ENCODE measurements at regions not wholly inside any gene's neighbourhood (a gene's known extent, or its start where the extent isn't known, plus 50 kb on each side); places are given as distances from the start of the nearest gene placed in this dataset.
"Not testable (repeated sequence)": the region's sequence is repeated elsewhere in the genome, so short reads cannot be mapped to it uniquely, and the experiment has no call there.

DNA sequence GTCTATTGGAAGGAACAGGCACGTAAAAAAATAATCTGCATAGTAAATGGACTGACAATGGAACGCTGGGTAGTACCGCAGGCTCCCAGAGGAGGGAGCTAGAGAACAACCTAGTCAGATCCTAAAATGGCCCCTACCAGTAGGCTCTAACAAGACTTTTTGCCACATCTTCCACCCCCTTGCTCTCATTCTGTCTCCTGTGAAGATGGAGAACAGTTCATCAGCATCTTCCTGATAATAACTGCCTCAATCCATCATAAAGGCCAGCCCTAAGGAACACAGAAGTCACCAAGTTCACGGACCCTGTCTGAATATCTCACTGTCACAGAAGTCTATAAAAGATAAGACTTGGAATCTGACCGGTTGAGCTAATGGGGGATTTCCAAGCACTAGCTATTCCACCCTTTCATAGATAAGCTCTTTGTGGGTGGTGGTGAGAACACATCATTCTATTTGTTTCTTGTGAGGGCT, 133.4 kb downstream of the SLC1A3 start:
- DNase-seq (ENCODE audit: low read depth in 1 of 2, low spot score in 1 of 2): peak; percentile 30 to 44

DNA sequence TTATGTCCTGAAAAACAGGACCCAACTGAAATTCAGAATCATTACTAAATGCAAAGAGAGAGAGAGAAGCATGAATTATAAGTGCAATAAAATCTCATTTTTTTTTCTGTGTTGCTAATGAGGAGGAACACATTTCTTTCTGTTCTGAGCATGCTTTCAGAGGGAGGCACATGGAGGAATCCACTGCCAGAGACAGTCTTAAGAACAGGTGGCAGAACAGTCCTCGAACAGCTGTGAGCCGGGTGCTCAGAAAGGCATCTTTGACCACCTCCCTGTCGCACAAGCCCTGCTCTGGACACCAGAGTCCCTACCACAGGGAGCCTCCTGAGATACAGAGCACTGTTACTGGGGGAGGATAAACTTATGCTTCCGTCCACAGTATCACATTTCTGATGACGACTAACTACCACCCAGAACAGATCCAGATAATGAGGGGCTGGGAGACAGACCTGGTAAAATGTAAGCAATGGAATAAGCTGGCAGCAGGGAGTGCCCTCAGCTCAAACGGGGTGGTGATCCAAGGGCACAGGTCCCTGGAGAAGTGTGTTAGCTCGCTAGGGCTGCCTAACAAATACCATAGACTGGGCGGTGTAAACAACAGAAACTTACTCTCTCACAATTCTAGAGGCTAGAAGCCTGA, 134.0 kb downstream of the SLC1A3 start:
- DNase-seq (ENCODE audit: low read depth in 1 of 2, low spot score in 1 of 2): no peak

DNA sequence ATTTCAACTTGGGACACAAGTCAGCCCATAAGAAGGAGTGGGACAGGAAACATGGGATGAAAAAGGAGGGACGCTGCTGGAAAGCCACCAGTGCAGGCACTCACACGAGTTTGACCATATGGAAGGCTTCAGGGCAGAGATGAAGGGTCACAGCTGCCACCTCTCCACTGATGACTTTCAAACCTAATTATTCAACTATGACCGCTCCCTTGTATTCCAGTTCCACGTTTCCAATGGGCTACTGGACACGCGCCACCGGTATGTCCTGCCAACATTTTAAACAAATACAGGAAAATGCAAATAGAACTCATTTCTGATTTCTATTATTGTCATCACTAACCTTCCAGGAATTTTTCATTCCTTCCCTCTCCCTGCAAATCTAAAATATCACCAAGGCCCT, 134.7 kb downstream of the SLC1A3 start:
- no peak for DNase-seq (ENCODE audit: low read depth in 1 of 2, low spot score in 1 of 2)

DNA sequence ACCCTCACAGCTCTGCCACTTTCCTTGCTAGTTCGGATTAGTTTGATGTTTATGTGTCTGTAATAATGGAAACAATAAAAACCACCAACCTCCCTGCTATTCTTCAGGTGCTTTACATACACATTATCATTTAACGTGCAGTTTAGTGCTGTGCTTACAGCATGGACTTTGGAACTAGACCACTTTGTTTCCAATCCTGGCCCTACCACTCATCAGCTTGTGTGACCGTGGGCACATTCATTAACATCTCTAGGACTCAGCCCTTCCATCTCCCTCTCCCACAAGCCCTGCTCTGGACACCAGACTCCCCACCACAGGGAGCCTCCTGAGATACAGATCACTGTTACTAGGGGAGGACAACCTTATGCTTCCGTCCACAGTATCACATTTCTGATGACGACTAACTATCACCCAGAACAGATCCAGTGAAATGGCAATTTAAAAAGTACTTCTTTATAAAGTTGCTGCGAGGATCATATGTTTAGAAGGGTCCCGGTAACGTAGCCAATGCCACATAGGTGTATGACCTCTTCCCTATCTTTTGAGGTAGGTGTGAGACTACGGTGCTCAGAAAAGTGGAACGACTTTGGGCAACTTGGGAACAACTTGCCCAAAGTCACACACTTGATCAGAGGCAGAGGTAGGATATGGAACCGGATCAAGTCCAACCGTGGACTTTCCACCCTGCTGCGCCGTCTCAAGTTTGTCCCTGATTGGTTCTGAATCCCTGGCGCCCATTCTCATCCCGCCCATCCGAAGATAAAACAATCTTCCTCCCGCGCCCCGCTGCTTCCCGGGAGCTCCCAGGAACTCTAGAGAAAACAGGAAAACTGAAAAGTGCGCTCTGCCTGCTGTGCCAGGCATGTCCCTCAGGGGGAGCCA, 132.4 kb upstream of the NIPBL start:
- DNase-seq (ENCODE audit: low read depth in 1 of 2, low spot score in 1 of 2): no peak

DNA sequence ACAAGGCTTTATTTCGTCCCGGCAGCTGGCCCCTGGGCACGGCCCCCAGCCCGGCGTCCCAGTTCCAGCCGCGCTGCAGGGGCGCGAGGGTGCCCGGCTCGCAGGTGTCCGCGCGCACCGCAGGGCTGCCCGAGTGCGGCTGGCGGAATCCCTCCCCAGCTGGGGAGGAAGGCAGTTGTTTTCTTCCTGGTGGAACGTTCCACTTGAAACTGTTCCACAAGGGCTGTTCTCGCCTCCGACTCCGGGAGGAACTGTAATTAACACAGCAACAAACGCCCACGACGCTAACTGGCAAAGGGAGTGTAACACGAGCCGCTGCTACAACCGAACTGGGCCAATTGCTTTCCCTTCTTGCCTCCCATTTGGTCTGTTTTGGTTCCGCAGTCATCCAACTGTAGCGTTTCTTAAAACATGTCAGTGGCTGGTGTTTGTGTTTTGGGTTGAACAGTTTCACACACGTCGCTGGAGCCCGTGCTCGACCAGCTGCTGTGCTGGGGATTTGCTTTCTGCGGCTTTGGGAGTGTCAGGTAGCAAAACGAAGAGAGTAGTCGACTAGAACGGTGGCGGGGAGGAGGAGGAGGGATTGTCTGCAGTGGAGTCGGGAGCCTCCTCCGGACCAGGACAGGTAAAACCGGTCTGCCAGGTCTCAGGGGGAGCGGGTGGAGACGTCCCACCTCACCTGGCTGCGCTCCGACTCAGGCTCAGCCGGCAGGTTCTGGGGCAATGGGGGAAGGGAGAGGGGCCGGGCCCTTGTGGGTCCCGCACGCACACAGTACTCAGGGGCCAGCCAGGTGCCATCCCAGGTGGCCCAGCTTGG, 131.6 kb upstream of the NIPBL start:
- peak in 1 of 2 donors; percentile 4 for DNase-seq (ENCODE audit: low read depth in 1 of 2, low spot score in 1 of 2)

DNA sequence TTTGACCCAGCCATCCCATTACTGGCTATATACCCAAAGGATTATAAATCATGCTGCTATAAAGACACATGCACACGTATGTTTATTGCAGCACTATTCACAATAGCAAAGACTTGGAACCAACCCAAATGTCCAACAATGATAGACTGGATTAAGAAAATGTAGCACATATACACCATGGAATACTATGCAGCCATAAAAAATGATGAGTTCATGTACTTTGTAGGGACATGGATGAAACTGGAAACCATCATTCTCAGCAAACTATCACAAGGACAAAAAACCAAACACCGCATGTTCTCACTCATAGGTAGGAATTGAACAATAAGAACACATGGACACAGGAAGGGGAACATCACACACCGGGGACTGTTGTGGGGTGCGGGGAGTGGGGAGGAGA, 128.8 kb upstream of the NIPBL start:
- not testable (repeated sequence) for DNase-seq (ENCODE audit: low read depth in 1 of 2, low spot score in 1 of 2)

DNA sequence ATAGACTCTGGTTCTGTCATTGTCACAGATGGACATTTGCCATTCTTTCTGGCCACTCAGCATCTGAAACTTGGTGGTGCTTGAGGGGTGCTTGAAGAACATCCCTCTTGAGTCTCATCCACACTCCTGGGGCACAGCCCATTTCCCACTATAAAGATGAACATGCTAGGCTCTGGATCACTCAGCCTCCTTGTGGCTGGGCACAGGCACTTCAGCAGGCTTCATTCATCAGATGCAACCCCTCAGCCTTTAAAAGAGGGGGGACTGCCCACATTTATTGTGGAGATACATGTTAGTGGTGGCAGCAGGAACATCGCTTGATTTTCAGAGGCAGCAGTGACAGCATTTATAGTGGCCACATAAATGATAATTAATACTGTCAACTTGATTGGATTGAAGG, 124.7 kb upstream of the NIPBL start:
- no peak for DNase-seq (ENCODE audit: low read depth in 1 of 2, low spot score in 1 of 2)

DNA sequence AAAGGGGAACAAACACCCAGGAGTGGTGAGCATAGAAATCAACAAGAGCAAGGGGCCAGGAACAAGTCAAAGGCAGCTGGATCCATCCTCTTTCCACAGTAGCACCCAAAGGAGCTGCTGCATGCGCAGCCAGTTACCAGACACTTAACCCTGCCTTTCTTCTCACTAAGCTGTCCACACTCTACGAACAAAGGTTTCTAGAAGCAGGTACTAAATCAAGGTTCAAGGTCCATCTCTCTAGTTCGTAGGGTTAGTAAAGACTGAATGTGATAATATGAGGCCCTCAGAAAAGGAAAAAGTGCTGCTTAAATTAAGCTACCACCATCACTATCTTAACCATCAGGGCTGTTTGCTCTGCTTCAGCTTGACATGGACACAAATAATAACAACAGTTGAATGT, 121.2 kb upstream of the NIPBL start:
- DNase-seq (ENCODE audit: low read depth in 1 of 2, low spot score in 1 of 2): no peak

DNA sequence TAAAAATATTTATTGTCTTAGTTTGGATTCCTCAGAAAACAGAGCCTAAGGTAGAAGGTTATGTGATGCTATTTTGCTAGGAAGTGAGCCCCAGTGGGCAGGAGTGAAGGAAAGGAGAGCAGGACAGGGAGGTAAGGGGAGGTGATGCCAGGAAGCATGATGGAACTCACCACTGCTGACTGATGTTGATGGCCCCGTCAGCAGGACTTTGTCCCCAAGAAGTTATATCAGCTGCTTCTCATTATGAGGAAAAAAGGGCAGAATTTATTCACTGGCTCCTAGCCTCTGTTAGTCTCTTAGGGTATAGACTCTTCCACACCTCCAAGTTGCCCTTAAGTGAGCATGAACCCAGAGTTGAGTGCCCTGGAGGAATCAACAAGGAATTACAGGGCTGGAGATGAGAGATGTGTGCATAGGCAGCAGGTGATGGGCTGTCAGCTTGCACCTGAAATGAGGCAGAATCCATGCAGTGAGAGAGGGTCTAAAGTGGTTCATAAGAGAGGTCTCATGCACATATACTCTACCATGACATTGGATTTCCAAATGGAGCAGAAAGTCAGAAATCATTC, 120.6 kb upstream of the NIPBL start:
- DNase-seq (ENCODE audit: low read depth in 1 of 2, low spot score in 1 of 2): no peak

DNA sequence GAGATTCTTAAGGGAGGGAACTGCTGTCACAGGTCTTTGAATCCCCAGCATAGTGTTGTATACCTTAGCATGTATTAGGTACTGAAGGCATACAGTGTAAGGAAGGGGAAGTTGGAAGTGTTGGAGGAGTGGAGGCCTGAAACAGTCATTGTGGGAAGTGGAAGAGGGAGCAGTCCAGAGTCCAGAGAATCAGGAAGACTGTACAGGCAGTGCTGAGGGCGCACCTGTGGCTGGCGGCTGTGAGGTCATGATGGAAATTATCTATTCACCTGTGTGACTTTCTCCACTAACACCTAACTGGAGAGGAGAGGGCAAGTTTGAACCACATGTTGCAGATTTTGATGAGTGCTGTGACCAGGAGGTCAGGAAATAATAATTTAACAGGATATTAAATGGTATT, 119.7 kb upstream of the NIPBL start:
- DNase-seq (ENCODE audit: low read depth in 1 of 2, low spot score in 1 of 2): no peak

DNA sequence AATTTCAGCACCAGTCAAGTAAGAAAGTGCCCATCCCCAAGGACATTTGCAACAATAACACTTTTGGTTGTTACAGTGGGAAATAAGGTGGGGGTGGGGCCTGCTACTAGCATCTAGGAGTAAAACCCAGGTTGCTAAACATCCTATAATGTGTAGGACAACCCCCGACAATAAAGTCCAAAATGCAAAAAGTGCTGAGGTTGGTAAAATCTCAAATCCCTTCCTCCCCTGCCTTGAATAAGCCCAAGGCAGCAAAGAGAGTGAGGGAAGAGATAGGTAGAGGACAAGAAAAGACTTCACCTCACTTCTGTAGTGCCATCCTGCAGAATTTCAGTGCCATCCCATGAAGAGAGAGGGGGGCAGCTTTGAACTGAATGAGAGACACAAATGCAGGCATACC, 117.5 kb upstream of the NIPBL start:
- DNase-seq (ENCODE audit: low read depth in 1 of 2, low spot score in 1 of 2): no peak

DNA sequence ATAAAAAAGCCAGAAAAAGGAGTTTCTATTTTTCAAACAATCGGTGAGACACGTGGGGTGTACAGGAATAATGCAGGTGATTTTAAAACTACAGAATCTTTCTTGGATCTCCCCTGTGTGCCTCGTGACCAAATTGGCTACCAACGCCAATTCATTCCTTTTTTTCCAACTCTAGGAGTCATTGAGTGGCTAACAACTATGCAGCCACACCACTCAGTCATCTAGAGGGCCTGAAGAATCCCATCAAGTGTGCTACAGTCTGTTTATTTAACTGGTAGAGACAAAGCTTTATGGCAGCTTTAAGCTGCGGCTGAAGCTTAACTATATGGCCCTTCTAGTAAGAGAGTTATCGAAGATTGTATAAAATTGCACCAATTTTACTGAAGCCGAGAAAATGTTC, 113.1 kb upstream of the NIPBL start:
- no peak for DNase-seq (ENCODE audit: low read depth in 1 of 2, low spot score in 1 of 2)

DNA sequence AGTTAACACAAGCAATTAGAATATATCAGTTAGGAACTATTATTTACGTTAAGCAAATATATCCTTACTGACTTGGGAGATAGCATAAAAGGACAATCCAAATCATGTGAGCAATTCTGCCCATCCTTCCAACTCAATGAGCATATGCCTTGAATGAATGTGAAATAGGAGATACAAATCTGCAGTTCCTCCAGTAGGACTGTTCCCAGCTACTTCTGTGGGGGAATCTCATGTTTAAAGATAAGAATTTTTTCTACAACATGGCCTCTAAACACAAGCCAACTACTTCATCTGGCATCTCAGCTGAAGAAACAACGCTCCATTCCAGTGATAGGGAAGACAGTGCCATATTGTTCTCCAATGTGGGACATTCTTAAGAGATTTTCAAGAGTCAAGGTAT, 110.7 kb upstream of the NIPBL start:
- DNase-seq (ENCODE audit: low read depth in 1 of 2, low spot score in 1 of 2): no peak

DNA sequence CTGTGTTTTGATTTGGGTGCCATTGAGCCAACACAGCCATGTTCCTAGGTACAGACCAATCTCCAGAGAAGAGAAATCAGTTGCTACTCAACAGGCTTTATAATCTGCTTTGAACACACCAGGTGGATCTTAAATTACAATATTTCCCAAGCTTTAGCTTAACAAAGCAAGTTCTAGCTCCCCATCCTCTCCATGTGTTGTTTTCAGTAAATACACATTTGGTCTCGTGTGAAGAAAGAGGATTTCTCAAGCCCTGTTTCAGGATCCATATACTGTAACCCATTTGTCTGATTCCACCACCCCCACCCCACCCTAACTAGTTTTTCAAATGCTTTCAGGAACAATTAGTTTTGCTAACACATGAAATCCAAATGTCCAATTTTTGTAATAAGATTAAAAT, 109.6 kb upstream of the NIPBL start:
- no peak for DNase-seq (ENCODE audit: low read depth in 1 of 2, low spot score in 1 of 2)

DNA sequence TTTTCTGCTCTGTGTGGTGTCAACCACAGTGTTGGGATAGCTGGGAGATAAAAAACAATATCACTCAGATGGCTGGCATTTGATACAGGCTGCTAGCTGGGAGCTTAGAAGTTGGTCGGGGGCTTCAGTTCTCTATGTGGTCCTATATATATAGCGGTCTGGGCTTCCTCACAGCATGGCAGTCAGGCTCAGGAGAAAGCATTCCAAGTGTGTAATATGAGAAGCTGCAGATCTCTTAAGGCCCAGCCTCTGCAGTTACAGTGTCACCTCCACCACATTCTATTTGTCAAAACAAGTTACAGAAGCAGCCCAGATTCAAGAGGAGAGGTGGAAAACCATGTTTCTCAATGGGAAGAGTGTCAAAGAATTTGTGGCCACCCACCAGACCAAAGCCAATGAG, 108.1 kb upstream of the NIPBL start:
- DNase-seq (ENCODE audit: low read depth in 1 of 2, low spot score in 1 of 2): no peak

DNA sequence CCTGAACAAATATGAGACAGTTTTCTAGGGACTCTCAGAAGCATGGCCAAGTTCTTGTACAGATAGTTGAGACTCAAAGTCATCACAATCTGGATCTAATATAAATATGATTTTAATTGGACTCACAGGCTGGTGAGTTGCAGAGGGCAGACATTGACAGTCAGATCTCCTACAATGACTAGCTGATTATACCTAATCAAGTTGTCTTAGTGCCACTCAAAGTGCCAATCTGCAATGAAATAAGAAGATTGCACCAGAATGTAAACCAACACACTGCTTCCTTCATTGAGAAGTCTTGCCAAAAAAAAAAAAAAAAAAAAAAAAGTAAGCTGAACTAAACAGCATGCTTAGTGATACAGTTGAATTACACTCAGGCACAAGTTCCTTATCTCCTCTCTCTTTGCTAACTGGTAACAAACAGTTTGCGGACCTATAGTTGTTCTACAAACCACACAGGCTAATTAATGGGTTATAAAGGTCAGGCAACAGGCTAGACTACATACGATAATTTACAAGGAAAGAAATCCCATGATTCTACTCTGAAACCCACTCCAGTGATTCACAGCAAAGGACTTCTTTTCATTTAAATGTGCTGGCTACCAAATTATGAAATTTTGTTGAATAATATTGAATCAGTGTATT, 107.3 kb upstream of the NIPBL start:
- no peak for DNase-seq (ENCODE audit: low read depth in 1 of 2, low spot score in 1 of 2)

DNA sequence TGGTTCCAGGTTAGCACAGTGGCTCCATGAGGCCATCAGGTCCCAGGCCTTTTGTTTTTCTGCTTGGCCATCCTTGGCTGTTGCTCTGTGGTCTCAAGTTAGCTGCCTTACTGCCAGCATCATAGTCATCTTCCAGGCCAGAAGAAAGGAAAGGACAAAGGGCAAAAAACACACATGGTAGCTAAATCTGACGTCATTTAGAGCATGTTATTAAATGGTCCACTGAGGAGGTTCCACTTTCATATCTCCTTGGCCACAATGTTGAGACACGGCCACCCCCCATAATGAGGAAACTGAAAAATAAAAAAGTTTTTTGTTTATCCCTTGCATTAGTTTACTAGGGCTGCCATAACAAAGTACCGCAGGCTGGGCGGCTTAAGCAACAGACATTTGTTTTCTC, 106.4 kb upstream of the NIPBL start:
- DNase-seq (ENCODE audit: low read depth in 1 of 2, low spot score in 1 of 2): no peak

DNA sequence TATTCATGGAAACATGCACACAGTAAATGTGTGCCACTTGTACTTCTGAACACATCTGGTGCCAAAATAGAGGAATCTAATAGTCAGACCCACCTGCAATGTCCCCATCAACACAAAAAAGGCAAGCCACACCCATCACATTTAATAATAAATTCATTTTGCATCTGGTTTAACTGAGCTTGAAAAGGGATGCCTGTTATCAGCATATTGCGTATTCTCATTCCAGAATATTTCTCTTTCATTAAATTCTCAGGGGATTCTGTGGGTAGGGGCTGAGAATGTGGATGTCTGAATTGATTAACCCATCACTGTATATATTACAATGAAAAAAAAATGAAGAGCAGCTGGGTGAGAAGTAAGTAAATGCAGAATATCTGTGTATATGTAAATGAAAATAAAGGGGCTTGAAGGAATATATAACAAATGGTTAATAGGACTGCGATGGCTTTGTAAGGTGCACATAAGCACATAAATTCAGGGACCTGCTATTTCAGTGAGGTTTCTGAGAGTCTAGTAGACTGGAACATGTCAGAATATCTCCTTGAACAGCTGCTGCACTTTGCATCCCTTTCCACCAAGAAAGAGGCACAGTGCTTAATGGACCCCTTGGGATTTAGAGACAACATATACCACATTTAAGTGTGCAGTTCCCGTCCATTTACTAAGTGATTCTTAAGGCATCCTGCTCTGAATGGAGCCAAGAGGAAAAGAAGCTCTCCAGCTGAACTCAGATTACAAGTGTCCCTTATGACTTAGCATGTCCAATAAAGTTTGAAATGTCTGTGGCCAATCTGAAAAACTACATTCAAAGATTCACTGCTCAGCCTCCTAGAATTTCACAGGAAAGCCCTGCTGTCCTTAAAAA, 104.1 kb upstream of the NIPBL start:
- no peak for DNase-seq (ENCODE audit: low read depth in 1 of 2, low spot score in 1 of 2)

DNA sequence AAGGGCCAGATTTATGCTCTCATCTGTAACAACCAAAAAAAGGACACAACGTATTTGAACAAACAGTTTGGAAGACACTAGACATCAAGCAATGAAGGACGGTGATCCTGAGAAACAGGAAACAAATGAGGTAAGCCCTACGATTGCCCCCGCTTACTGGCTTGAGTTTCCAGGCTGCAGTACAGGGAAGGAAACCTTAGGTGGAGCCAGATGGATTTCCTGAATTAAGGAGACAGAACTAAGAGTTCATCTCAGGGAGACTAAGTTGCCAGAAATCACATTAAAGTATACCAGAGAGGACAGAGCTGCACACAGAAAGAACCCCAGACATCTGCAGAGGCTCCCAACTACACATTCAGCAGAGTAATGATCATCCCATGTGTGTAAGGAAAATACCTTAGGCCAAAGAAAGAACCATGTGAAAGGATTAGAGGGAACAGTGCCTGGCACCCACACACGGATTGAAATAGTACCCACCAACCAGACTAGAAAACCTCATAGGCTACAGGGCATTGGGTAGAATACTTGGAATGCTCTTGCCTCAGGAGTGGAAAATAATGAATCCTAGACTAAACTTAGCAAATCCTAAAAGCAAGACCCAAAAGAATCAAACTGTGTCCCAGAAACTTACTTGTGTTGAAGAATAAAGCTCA, 99.3 kb upstream of the NIPBL start:
- no peak for DNase-seq (ENCODE audit: low read depth in 1 of 2, low spot score in 1 of 2)

DNA sequence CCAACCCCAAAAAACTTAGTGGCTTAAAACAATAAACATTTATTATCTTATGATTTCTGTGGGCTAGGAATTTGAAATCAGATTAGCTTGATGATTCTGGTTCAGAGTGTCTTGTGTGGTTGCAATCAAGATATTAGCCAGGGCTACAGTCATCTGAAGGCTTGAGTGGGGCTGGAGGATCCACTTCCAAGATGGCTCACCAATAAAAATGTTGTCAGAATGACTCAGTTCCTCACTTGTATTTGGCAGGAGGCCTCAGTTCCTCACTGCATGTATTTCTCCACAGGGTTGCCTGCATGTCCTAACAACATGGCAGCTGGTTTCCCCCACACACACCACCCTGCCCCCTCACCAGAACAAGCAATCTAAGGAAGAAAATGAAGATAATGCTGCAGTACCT, 98.2 kb upstream of the NIPBL start:
- DNase-seq (ENCODE audit: low read depth in 1 of 2, low spot score in 1 of 2): no peak
